HL-60 (cell line): ENCODE measurements at regions not wholly inside any gene's neighbourhood (a gene's known extent, or its start where the extent isn't known, plus 50 kb on each side); places are given as distances from the start of the nearest gene placed in this dataset.

ENCODE experiments used
- DNase-seq, 2 experiments: peaks; one replicate each; pipeline ENCODE4 v3.0.0-alpha.2; 2010 to 2020; ENCODE audit warnings: low read depth in 1 of 2, low spot score in 1 of 2
- H3K27ac ChIP-seq: fragments of 250-450 bp; sonication (Bioruptor Pico); replicated peaks from 2 replicates; pipeline ENCODE4 v1.5.1; 2020; ENCODE audit warnings: mild to moderate bottlenecking, moderate library complexity
- H3K27me3 ChIP-seq: fragments of 250-450 bp; sonication (Bioruptor Pico); 2 replicates; pipeline ENCODE4 v1.5.1; 2021; ENCODE audit warnings: mild to moderate bottlenecking, moderate library complexity; ENCODE audit not compliant: insufficient read depth, poor library complexity, severe bottlenecking
- H3K4me3 ChIP-seq: replicated peaks from 2 replicates; pipeline ENCODE4 v1.5.1; 2011; ENCODE audit warnings: mild to moderate bottlenecking, control low read depth, low read length; ENCODE audit not compliant: insufficient read depth
- CTCF ChIP-seq: IDR thresholded peaks from one replicate; pipeline ENCODE4 v1.5.1; 2011; ENCODE audit warnings: low read length, control low read depth, inconsistent platforms; ENCODE audit not compliant: insufficient read depth
- GABPA ChIP-seq: IDR thresholded peaks from 2 replicates; pipeline ENCODE4 v1.6.1; 2012; ENCODE audit warnings: low read depth
- POLR2AphosphoS5 ChIP-seq: IDR thresholded peaks from 2 replicates; pipeline ENCODE4 v1.6.1; 2012; ENCODE audit warnings: low read depth
- REST ChIP-seq: IDR thresholded peaks from 2 replicates; pipeline ENCODE4 v1.6.1; 2012; ENCODE audit warnings: low read depth; ENCODE audit not compliant: insufficient replicate concordance
- SPI1 ChIP-seq: IDR thresholded peaks from 2 replicates; pipeline ENCODE4 v1.6.1; 2012; ENCODE audit warnings: low read depth, mild to moderate bottlenecking, borderline replicate concordance

- Histone ChIP-seq H3K27ac (no peak overlapping the region), H3K27me3 (no peaks in the 10 kb centered on the region), H3K4me3 (no peak overlapping the region)
- TF ChIP-seq SPI1 (no peak), GABPA (no peak), CTCF (no peak), POLR2AphosphoS5 (no peak), REST (no peak)
- DNase-seq, result no peak
These were observed 149.9 kb upstream of the TCF4 start for GRCh38 chr18:55737781-55738468.

- no peaks in the 10 kb centered on the region for H3K27me3 ChIP-seq
- no peak for DNase-seq
- H3K4me3 ChIP-seq, result no peak overlapping the region
- TF ChIP-seq SPI1, result no peak
- TF ChIP-seq GABPA, result no peak
- TF ChIP-seq REST, result no peak
- TF ChIP-seq CTCF, result no peak
- TF ChIP-seq POLR2AphosphoS5, result no peak
- H3K27ac ChIP-seq, result no peak overlapping the region
These were observed 149.3 kb upstream of the TCF4 start for GRCh38 chr18:55737266-55737665.

GRCh38 chr18:55735969-55736368 lies 148.0 kb upstream of the TCF4 start:
- no peak for TF ChIP-seq GABPA
- TF ChIP-seq SPI1, result no peak
- no peak for TF ChIP-seq POLR2AphosphoS5
- TF ChIP-seq REST, result no peak
- TF ChIP-seq CTCF, result no peak
- H3K27ac ChIP-seq, result no peak overlapping the region
- H3K27me3 ChIP-seq, result no peaks in the 10 kb centered on the region
- no peak overlapping the region for H3K4me3 ChIP-seq
- DNase-seq, result no peak
